ENCODE measurements at regions not wholly inside any gene's neighbourhood (a gene's known extent, or its start where the extent isn't known, plus 50 kb on each side); places are given as distances from the start of the nearest gene placed in this dataset.
A peak's percentile ranks its signal among the peaks of the same experiment; 100 is the strongest.

- H3K4me2 ChIP-seq (ENCODE audit: insufficient read depth, low read length): no peak overlapping the region
- in situ Hi-C loops (cut with MboI) (no loop called here), intact Hi-C loops (cut with micrococcal nuclease) (loop anchor here (10.0 kb wide), 1 partner anchor 140 kb away; no protein-coding TSS in a partner anchor)
- H3K9me3 ChIP-seq (replicated peaks; ENCODE audit: control insufficient read depth, insufficient read depth, low read depth, low read length): no peaks in the 10 kb centered on the region
- FAIRE-seq (no peak), DNase-seq (ENCODE audit: extremely low read depth in 1 of 4, low spot score in 3 of 4) (peak in 1 of 4 experiments; percentile 8), ATAC-seq (peak; percentile 54; the same call in 1 of the 3 replicates)
- no peak overlapping the region for H2AFZ ChIP-seq (ENCODE audit: low read depth, low read length)
- no peaks in the 10 kb centered on the region for H3K36me3 ChIP-seq (ENCODE audit: control insufficient read depth, insufficient read depth, low read length)
- no peaks in the 10 kb centered on the region for H3K27me3 ChIP-seq (ENCODE audit: control insufficient read depth in 2 of 2, insufficient read depth in 2 of 2, low read length in 2 of 2)
- CTCF ChIA-PET (ENCODE audit: low intra/inter-chr PET ratio): no interaction called here
- H3K9me1 ChIP-seq (ENCODE audit: control insufficient read depth, insufficient read depth, low read length): no peaks in the 10 kb centered on the region
- BruUV-seq (replicated peaks): no TSS peak
- POLR2A ChIA-PET: no interaction called here
- no peaks in the 10 kb centered on the region for H3K79me2 ChIP-seq (ENCODE audit: control insufficient read depth, insufficient read depth, low read length)
- no peaks in the 10 kb centered on the region for H4K20me1 ChIP-seq (replicated peaks; ENCODE audit: control insufficient read depth, insufficient read depth, low read length)
- no peaks in the 10 kb centered on the region for H3K4me1 ChIP-seq (replicated peaks in 1 of 2; ENCODE audit: control insufficient read depth in 2 of 2, insufficient read depth in 2 of 2, low read length in 2 of 2)
- no peak for TF ChIP-seq JUN (IDR thresholded peaks at IDR 0.05; ENCODE audit: borderline replicate concordance, low read depth, low read length)
- no peak for TF ChIP-seq JUN (CRISPR knock-in tag; IDR thresholded peaks at IDR 0.05; ENCODE audit: borderline replicate concordance)
- no peak for TF ChIP-seq SAFB2 (IDR thresholded peaks at IDR 0.05; ENCODE audit: borderline replicate concordance, low read depth, low read length, severe bottlenecking)
- TF ChIP-seq SREBF1 (IDR thresholded peaks at IDR 0.05; ENCODE audit: borderline replicate concordance, low read depth, low read length): no peak
- no peak for TF ChIP-seq MCM5 (IDR thresholded peaks at IDR 0.05; ENCODE audit: low read depth)
- no peak for TF ChIP-seq ZNF780A (CRISPR knock-in tag; IDR thresholded peaks at IDR 0.05)
- no peak for TF ChIP-seq ZNF512 (tag; IDR thresholded peaks at IDR 0.05)
- TF ChIP-seq RAD21 (CRISPR knock-in tag; conservative IDR thresholded peaks at IDR 0.05 in 1 of 2, IDR thresholded peaks at IDR 0.05 in 1 of 2): peak in 1 of 2 experiments; percentile 35; a peak in 2 of 4 replicates
- TF ChIP-seq CTCF (IDR thresholded peaks at IDR 0.05 in 2 of 3, conservative IDR thresholded peaks at IDR 0.05 in 1 of 3; ENCODE audit: insufficient read depth in 2 of 3, low read depth in 1 of 3, low read length in 3 of 3): peak in 1 of 3 experiments; percentile 23; a peak in 1 of 6 replicates
- TF ChIP-seq MTA3 (IDR thresholded peaks at IDR 0.05; ENCODE audit: borderline replicate concordance): no peak
- TF ChIP-seq HMG20A (CRISPR knock-in tag; conservative IDR thresholded peaks at IDR 0.05): no peak
- no peak for TF ChIP-seq ZNF830 (CRISPR knock-in tag; IDR thresholded peaks at IDR 0.05)
- no peak for TF ChIP-seq PCBP1 (IDR thresholded peaks at IDR 0.05; ENCODE audit: low read depth, low read length, poor library complexity, severe bottlenecking)
- no peak for TF ChIP-seq ZNF444 (CRISPR knock-in tag; IDR thresholded peaks at IDR 0.05)
- no peak for TF ChIP-seq RCOR1 (IDR thresholded peaks at IDR 0.05; ENCODE audit: borderline replicate concordance in 1 of 2, low read depth in 2 of 2, low read length in 2 of 2)
- no peak overlapping the region for H3K4me3 ChIP-seq
- no peak overlapping the region for H3K27ac ChIP-seq (ENCODE audit: extremely low read depth, low read depth, low read length)
- H3K9ac ChIP-seq (ENCODE audit: insufficient read depth in 1 of 2, low read depth in 2 of 2, low read length in 2 of 2): no peak overlapping the region
These were observed 216.8 kb upstream of the RPS23 start for GRCh38 chr5:82494942-82495341.
